Neural progenitor cell (in vitro differentiated cells): ENCODE measurements at regions not wholly inside any gene's neighbourhood (a gene's known extent, or its start where the extent isn't known, plus 50 kb on each side); places are given as distances from the start of the nearest gene placed in this dataset.

ENCODE experiments used
- CTCF ChIP-seq: fragments of 200-600 bp; sonication (generic); IDR thresholded peaks from 2 replicates; pipeline ENCODE4 v1.5.1; 2017; ENCODE audit warnings: antibody characterized with exemption, mild to moderate bottlenecking
- EZH2 ChIP-seq: fragments of 200-600 bp; sonication (generic); IDR thresholded peaks from 2 replicates; pipeline ENCODE4 v1.6.1; 2017; ENCODE audit warnings: antibody characterized with exemption, mild to moderate bottlenecking, moderate library complexity
- EZH2phosphoT487 ChIP-seq: fragments of 200-600 bp; sonication (generic); IDR thresholded peaks from 2 replicates; pipeline ENCODE4 v1.6.1; 2017; ENCODE audit warnings: antibody characterized with exemption

GRCh38 chr9:7367726-7368125 lies 431.9 kb downstream of the DMAC1 start:
- no peak for TF ChIP-seq CTCF
- TF ChIP-seq EZH2phosphoT487, result no peak
- no peak for TF ChIP-seq EZH2
